Mesenchymal stem cell (in vitro differentiated cells and primary cell): ENCODE measurements at regions not wholly inside any gene's neighbourhood (a gene's known extent, or its start where the extent isn't known, plus 50 kb on each side); places are given as distances from the start of the nearest gene placed in this dataset.
A peak's percentile ranks its signal among the peaks of the same experiment; 100 is the strongest.
"Not testable (repeated sequence)": the region's sequence is repeated elsewhere in the genome, so short reads cannot be mapped to it uniquely, and the experiment has no call there.

Experiments used
- DNase-seq: peaks from one replicate; pipeline ENCODE4 v3.0.0-alpha.2; 2013
- H2AFZ ChIP-seq: one replicate; pipeline ENCODE4 v1.6.1; 2013; ENCODE audit warnings: low read depth, mild to moderate bottlenecking, control low read depth, inconsistent platforms, low read length, moderate library complexity
- H2AK5ac ChIP-seq: 2 replicates; pipeline ENCODE4 v1.6.1; 2013; ENCODE audit warnings: low read length, moderate library complexity, mild to moderate bottlenecking, inconsistent platforms; ENCODE audit not compliant: severe bottlenecking
- H2BK120ac ChIP-seq: one replicate; pipeline ENCODE4 v1.6.1; 2013; ENCODE audit warnings: low read depth, mild to moderate bottlenecking, inconsistent platforms, low read length, moderate library complexity
- H2BK12ac ChIP-seq, 2 experiments: one replicate each; pipeline ENCODE4 v1.6.1; 2013; ENCODE audit warnings: inconsistent platforms in 2 of 2, low read length in 2 of 2, mild to moderate bottlenecking in 2 of 2, moderate library complexity in 2 of 2, control low read depth in 1 of 2
- H2BK15ac ChIP-seq: one replicate; pipeline ENCODE4 v1.6.1; 2013; ENCODE audit warnings: mild to moderate bottlenecking, low read depth, inconsistent platforms; ENCODE audit not compliant: poor library complexity, severe bottlenecking
- H2BK5ac ChIP-seq: 2 replicates; pipeline ENCODE4 v1.6.1; 2013; ENCODE audit warnings: low read depth, mild to moderate bottlenecking, low read length, control low read depth, inconsistent platforms; ENCODE audit not compliant: poor library complexity, severe bottlenecking
- H3K14ac ChIP-seq, 2 experiments: one replicate each; pipeline ENCODE4 v1.6.1; 2013; ENCODE audit warnings: inconsistent platforms in 2 of 2, low read length in 2 of 2, control low read depth in 1 of 2, mild to moderate bottlenecking in 1 of 2, moderate library complexity in 1 of 2
- H3K18ac ChIP-seq, 2 experiments: one replicate each; pipeline ENCODE4 v1.6.1; 2013; ENCODE audit warnings: inconsistent platforms in 2 of 2, low read length in 2 of 2, control low read depth in 1 of 2, low read depth in 1 of 2, mild to moderate bottlenecking in 1 of 2
- H3K23ac ChIP-seq, 2 experiments: one replicate each; pipeline ENCODE4 v1.6.1; 2013; ENCODE audit warnings: inconsistent platforms in 2 of 2, low read length in 2 of 2, mild to moderate bottlenecking in 2 of 2, moderate library complexity in 2 of 2, control low read depth in 1 of 2
- H3K27ac ChIP-seq: 2 replicates; pipeline ENCODE4 v1.5.1; 2013; ENCODE audit warnings: mild to moderate bottlenecking, moderate library complexity, low read length, control low read depth, inconsistent platforms; ENCODE audit not compliant: poor library complexity, severe bottlenecking
- H3K27me3 ChIP-seq, 2 experiments: 2 replicates each; pipeline versions ENCODE4 v1.6.1 to v1.7.0; 2013; ENCODE audit warnings: low read length in 2 of 2, mild to moderate bottlenecking in 2 of 2, moderate library complexity in 2 of 2, control low read depth in 1 of 2, inconsistent platforms in 1 of 2; ENCODE audit not compliant: control insufficient read depth in 1 of 2, insufficient read depth in 1 of 2
- H3K36me3 ChIP-seq, 2 experiments: 2 replicates each; pipeline versions ENCODE4 v1.6.1 to v1.7.0; 2013; ENCODE audit warnings: low read length in 2 of 2, control low read depth in 1 of 2, inconsistent platforms in 1 of 2, low read depth in 1 of 2, mild to moderate bottlenecking in 1 of 2; ENCODE audit not compliant: insufficient read depth in 2 of 2, control insufficient read depth in 1 of 2
- H3K4ac ChIP-seq, 2 experiments: one replicate each; pipeline ENCODE4 v1.6.1; 2013; ENCODE audit warnings: inconsistent platforms in 2 of 2, low read length in 2 of 2, mild to moderate bottlenecking in 2 of 2, moderate library complexity in 2 of 2, control low read depth in 1 of 2, low read depth in 1 of 2
- H3K4me1 ChIP-seq: 2 replicates; pipeline ENCODE4 v1.6.1; 2013; ENCODE audit warnings: low read depth, low read length, control low read depth; ENCODE audit not compliant: control insufficient read depth, insufficient read depth
- H3K4me2 ChIP-seq: 2 replicates; pipeline ENCODE4 v1.6.1; 2013; ENCODE audit warnings: low read length, mild to moderate bottlenecking, inconsistent platforms; ENCODE audit not compliant: poor library complexity, severe bottlenecking
- H3K4me3 ChIP-seq, 2 experiments: 2 replicates each; pipeline versions ENCODE4 v1.5.1 to v1.7.0; 2013; ENCODE audit warnings: low read length in 2 of 2, mild to moderate bottlenecking in 2 of 2, control low read depth in 1 of 2, low read depth in 1 of 2; ENCODE audit not compliant: insufficient read depth in 1 of 2
- H3K79me1 ChIP-seq: replicated peaks from 2 replicates; pipeline ENCODE4 v1.6.1; 2013; ENCODE audit warnings: mild to moderate bottlenecking, control low read depth, low read length, inconsistent platforms; ENCODE audit not compliant: poor library complexity, severe bottlenecking
- H3K9ac ChIP-seq: 2 replicates; pipeline ENCODE4 v1.7.0; 2013; ENCODE audit warnings: mild to moderate bottlenecking, low read length, moderate library complexity
- H3K9me3 ChIP-seq: 2 replicates; pipeline ENCODE4 v1.7.0; 2013; ENCODE audit warnings: mild to moderate bottlenecking, low read length; ENCODE audit not compliant: control insufficient read depth
- H4K8ac ChIP-seq: one replicate; pipeline ENCODE4 v1.6.1; 2013; ENCODE audit warnings: inconsistent platforms, mild to moderate bottlenecking, low read length, moderate library complexity
- H4K91ac ChIP-seq: one replicate; pipeline ENCODE4 v1.6.1; 2013; ENCODE audit warnings: mild to moderate bottlenecking, low read length, inconsistent platforms
- WGBS: methylation state at CpG from one replicate; pipeline ENCODE4 v1.1.7; 2013; ENCODE audit warnings: mixed read lengths; 5-methylcytosine and 5-hydroxymethylcytosine counted together

- H3K4me1 ChIP-seq: no peaks in the 10 kb centered on the region
- H2BK12ac ChIP-seq: no peak overlapping the region
- no peak overlapping the region for H2BK15ac ChIP-seq
- H3K9ac ChIP-seq: no peak overlapping the region
- H3K36me3 ChIP-seq: no peaks in the 10 kb centered on the region
- no peak overlapping the region for H2AK5ac ChIP-seq
- no CpG with 5 or more reads among the region's 1 CpG for WGBS
- no peak overlapping the region for H3K23ac ChIP-seq
- H3K4ac ChIP-seq: no peak overlapping the region
- H4K8ac ChIP-seq: no peak overlapping the region
- no peak overlapping the region for H2BK120ac ChIP-seq
- no peaks in the 10 kb centered on the region for H3K27me3 ChIP-seq
- H4K91ac ChIP-seq: no peak overlapping the region
- no peak overlapping the region for H3K14ac ChIP-seq
- no peak overlapping the region for H2AFZ ChIP-seq
- no peak overlapping the region for H3K18ac ChIP-seq
- DNase-seq: no peak
- H3K79me1 ChIP-seq: no peaks in the 10 kb centered on the region
- H2BK5ac ChIP-seq: no peak overlapping the region
- H3K27ac ChIP-seq: no peak overlapping the region
- no peak overlapping the region for H3K4me2 ChIP-seq
- no peaks in the 10 kb centered on the region for H3K9me3 ChIP-seq
- H3K4me3 ChIP-seq: no peak overlapping the region
Measured at GRCh38 chr6:153984811-153985210, 54.2 kb upstream of the OPRM1 start.

GRCh38 chr6:153980171-153980570, 58.9 kb upstream of the OPRM1 start:
- Histone ChIP-seq H3K9ac (no peak overlapping the region), H2BK12ac (no peak overlapping the region), H4K91ac (no peak overlapping the region), H3K79me1 (no peaks in the 10 kb centered on the region), H3K4me3 (no peak overlapping the region), H3K4me2 (no peak overlapping the region), H3K4ac (no peak overlapping the region), H2AK5ac (no peak overlapping the region), H3K18ac (no peak overlapping the region), H3K9me3 (no peaks in the 10 kb centered on the region), H3K36me3 (no peaks in the 10 kb centered on the region), H3K14ac (no peak overlapping the region), H3K23ac (no peak overlapping the region), H2BK120ac (no peak overlapping the region), H3K27me3 (no peaks in the 10 kb centered on the region), H2BK15ac (no peak overlapping the region), H2AFZ (no peak overlapping the region), H2BK5ac (no peak overlapping the region), H3K27ac (no peak overlapping the region), H4K8ac (no peak overlapping the region), H3K4me1 (no peaks in the 10 kb centered on the region)
- no peak for DNase-seq
- 68% methylated on average over 1 of the region's 2 CpGs for WGBS

- H3K4me3 ChIP-seq, H2BK15ac ChIP-seq, H3K9ac ChIP-seq, H3K27ac ChIP-seq, H3K9me3 ChIP-seq, H4K8ac ChIP-seq, H2BK12ac ChIP-seq, H3K14ac ChIP-seq, H2AFZ ChIP-seq, H3K79me1 ChIP-seq, H3K36me3 ChIP-seq, H3K4ac ChIP-seq, H4K91ac ChIP-seq, H3K4me2 ChIP-seq, DNase-seq, H2BK120ac ChIP-seq, H3K18ac ChIP-seq, H3K4me1 ChIP-seq, H3K27me3 ChIP-seq, H2AK5ac ChIP-seq, H3K23ac ChIP-seq, H2BK5ac ChIP-seq: not testable (repeated sequence)
- 83% methylated on average over 24 of the region's 26 CpGs for WGBS
Measured at GRCh38 chr6:153978911-153979548, 60.0 kb upstream of the OPRM1 start.

DNA sequence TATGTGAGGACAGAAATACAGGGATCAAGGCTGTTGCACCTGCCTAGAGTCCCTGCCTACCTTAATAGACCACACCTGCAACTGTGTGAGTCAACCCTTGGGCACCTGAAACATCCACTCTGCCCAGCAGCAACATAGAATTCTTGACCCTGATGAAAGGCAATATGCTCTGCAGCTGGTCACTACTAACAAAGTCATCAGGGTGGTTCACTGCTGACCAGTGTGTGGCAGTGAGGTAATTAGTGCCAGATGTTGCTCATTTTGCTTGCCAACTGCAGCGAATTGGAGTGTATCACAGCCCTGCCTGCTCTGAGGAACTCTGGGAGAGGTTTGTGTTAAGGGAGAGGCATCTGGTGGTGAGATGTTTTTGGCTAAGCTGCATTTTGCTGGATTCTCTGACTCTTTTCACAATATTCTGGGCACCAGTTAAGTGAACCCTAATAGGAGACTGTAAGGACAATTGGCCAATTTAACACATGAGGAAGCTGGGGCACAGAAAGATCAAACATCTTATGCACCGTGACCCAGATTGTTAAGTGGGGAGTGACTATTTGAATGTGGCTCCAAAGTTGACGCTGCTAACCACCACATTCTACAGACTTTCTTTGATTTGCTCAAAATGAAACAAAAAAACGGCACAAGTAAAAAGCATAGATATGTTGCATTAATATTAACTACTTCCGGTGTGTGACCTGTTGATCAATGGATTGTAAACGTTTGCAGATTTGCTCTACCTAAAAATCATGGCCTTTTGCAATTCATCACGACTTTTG, 61.9 kb upstream of the OPRM1 start:
- H3K4me2 ChIP-seq: no peak overlapping the region
- H3K79me1 ChIP-seq: no peaks in the 10 kb centered on the region
- H2BK12ac ChIP-seq: no peak overlapping the region
- no peaks in the 10 kb centered on the region for H3K4me1 ChIP-seq
- H2BK120ac ChIP-seq: no peak overlapping the region
- H4K8ac ChIP-seq: no peak overlapping the region
- DNase-seq: no peak
- no peaks in the 10 kb centered on the region for H3K9me3 ChIP-seq
- no peak overlapping the region for H2AFZ ChIP-seq
- no peak overlapping the region for H3K23ac ChIP-seq
- no peak overlapping the region for H4K91ac ChIP-seq
- H3K4ac ChIP-seq: no peak overlapping the region
- no peak overlapping the region for H2BK5ac ChIP-seq
- no peak overlapping the region for H3K18ac ChIP-seq
- no peak overlapping the region for H2BK15ac ChIP-seq
- no peaks in the 10 kb centered on the region for H3K36me3 ChIP-seq
- 73% methylated on average over 4 of the region's 7 CpGs for WGBS
- H3K27ac ChIP-seq: no peak overlapping the region
- H3K4me3 ChIP-seq: peak overlapping the region in 1 of 2 experiments; percentile 61
- H3K27me3 ChIP-seq: no peaks in the 10 kb centered on the region
- no peak overlapping the region for H2AK5ac ChIP-seq
- H3K9ac ChIP-seq: peak overlapping the region; percentile 66
- no peak overlapping the region for H3K14ac ChIP-seq
